ENCODE measurements at regions not wholly inside any gene's neighbourhood (a gene's known extent, or its start where the extent isn't known, plus 50 kb on each side); places are given as distances from the start of the nearest gene placed in this dataset.

GRCh38 chr2:16482460-16482859 lies 183.2 kb downstream of the CYRIA start:
- no peak overlapping the region for H3K4me3 ChIP-seq (ENCODE audit: low read depth, low read length)
- TF ChIP-seq CTCF (conservative IDR thresholded peaks at IDR 0.05; ENCODE audit: low read depth, low read length): no peak
- no peak for DNase-seq (ENCODE audit: low read depth)

DNA sequence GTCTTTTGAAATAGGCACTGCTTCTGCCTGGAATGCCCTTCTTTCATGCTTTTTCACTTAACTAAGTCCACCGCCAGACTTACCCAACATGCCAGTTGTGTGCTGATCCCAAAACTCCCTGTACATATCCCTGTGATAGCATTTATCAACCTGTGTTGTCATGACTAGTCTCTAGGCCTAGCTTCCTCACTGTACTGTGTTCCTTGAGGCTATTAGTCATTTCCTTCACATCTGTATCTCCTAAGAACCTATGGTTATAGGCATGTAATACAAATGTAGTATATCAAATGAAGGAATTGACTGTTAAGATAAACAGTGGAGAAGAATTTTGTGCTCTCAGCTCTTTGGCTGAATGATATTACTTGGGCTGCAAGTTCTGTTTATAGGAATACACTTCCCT lies 184.3 kb downstream of the CYRIA start:
- no peak overlapping the region for H3K4me3 ChIP-seq (ENCODE audit: low read depth, low read length)
- no peak for DNase-seq (ENCODE audit: low read depth)
- TF ChIP-seq CTCF (conservative IDR thresholded peaks at IDR 0.05; ENCODE audit: low read depth, low read length): no peak

GRCh38 chr2:16479721-16480120 lies 185.9 kb downstream of the CYRIA start:
- no peak for TF ChIP-seq CTCF (conservative IDR thresholded peaks at IDR 0.05; ENCODE audit: low read depth, low read length)
- no peak overlapping the region for H3K4me3 ChIP-seq (ENCODE audit: low read depth, low read length)
- DNase-seq (ENCODE audit: low read depth): no peak

DNA sequence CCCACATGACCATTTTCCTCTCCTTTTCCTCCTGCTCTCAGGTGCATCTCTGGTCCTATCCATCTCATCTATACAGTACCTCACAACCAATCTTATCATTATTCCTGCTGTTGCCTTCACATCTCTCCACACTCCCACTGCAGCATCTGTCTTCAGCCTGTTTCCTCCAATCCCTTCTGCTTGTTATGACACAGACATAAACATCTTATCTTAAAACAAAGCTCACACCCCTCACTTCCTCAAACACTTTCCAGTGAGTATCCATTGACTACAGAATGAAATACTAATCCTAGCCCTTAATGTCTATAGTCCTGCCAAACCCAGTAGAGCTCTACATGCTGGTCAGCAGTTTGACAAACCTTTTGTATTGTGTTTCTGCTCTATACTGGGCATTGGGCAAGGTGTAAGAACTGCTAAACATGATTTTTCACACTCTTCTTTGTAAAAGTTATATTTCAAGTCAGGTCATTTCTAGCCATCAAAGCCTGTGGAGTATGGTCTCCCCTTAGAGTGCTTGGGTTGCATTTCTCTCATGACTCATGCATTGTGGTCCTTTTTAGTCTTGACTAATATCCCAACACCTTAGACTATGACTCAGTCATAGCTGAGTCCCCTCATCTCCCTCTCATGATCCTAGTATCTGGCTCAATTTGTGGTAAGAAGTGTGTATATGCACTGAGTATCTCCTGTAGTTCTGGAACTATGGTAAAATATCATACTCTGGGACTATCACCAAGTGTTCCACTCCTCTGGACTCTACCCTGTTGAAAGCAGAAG lies 187.0 kb downstream of the CYRIA start:
- no peak for TF ChIP-seq CTCF (conservative IDR thresholded peaks at IDR 0.05; ENCODE audit: low read depth, low read length)
- H3K4me3 ChIP-seq (ENCODE audit: low read depth, low read length): no peak overlapping the region

GRCh38 chr2:16477648-16478047 lies 188.0 kb downstream of the CYRIA start:
- DNase-seq (ENCODE audit: low read depth): no peak
- H3K4me3 ChIP-seq (ENCODE audit: low read depth, low read length): no peak overlapping the region
- no peak for TF ChIP-seq CTCF (conservative IDR thresholded peaks at IDR 0.05; ENCODE audit: low read depth, low read length)

More for the DNA sequence above, 187.0 kb downstream of the CYRIA start:
- DNase-seq (ENCODE audit: low read depth): no peak

DNA sequence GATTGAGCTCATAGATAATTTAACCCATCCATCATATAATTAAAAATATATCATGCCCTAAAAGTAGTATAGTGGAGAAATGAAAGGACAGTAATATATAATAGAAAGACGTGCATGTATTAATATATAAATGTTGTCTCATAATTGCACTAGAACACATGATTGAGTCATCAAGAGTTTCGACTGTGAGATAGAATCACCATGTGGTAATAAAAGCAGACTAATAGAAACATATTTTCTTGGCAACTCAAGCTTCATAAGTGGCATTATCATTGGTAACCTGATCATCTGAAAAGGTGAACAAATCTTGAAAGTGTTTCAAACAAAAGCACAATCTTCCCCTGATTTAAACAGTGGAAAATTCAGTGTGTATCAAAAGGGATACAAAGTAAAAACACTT lies 188.8 kb downstream of the CYRIA start:
- no peak for DNase-seq (ENCODE audit: low read depth)
- H3K4me3 ChIP-seq (ENCODE audit: low read depth, low read length): no peak overlapping the region
- no peak for TF ChIP-seq CTCF (conservative IDR thresholded peaks at IDR 0.05; ENCODE audit: low read depth, low read length)

DNA sequence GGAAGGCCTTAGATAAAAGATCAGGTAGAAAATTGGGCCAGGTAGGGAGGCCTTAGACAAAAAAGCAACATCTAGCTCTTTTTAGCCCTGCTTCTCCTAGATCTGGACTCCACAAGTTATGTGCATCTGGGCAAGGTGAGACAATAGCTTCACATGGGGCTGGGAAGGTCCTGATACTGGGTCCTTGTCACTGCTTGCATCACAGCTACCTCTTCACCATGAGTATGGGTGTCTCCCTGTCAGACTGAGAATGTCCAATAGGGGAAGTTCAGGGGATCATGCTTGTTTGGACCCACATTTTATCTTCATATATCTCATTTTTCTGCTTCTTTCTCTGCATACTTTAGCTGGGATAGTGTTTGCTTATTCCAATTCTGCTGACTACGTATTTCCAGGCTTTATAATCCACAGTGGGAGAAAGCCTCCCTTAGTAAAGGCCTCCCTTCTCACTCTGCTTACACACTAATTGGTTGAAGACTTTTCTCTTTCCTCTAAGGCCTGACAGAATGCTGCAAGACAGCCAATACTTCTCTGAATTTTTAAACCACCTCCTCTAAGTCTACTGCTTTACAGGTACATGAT lies 189.6 kb downstream of the CYRIA start:
- no peak overlapping the region for H3K4me3 ChIP-seq (ENCODE audit: low read depth, low read length)
- TF ChIP-seq CTCF (conservative IDR thresholded peaks at IDR 0.05; ENCODE audit: low read depth, low read length): no peak
- no peak for DNase-seq (ENCODE audit: low read depth)

All from choroid plexus epithelial cell (primary cell).